ENCODE measurements at regions not wholly inside any gene's neighbourhood (a gene's known extent, or its start where the extent isn't known, plus 50 kb on each side); places are given as distances from the start of the nearest gene placed in this dataset.

DNA sequence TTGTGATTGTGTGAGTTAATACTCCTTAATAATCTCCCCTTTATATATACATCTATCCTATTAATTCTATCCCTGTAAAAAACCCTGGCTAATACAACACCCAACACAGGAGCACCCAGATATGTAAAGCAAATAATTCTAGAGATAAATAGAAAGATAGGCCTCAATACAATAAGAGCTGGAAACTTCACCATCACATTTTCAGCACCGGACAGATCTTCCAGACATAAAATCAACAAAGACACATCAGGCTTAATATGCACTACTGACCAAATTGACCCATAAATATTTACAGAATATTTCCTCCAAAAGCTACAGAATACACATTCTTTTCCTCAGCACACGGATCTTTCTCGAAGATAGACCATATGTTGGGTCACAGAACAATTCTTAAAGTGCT lies 71.0 kb upstream of the ST8SIA4 start:
- no peak overlapping the region for H3K4me3 Mint-ChIP-seq
- no peaks in the 10 kb centered on the region for H3K4me1 Mint-ChIP-seq (ENCODE audit: low read depth)
- ATAC-seq: no peak
- peaks cover 1% of the 10 kb centered on the region for H3K27me3 Mint-ChIP-seq
- no peaks in the 10 kb centered on the region for H3K36me3 Mint-ChIP-seq (ENCODE audit: low read depth)
- no peak for DNase-seq
- ChIA-PET CTCF (no interaction called here), POLR2A (no interaction called here)
- TF ChIP-seq, protein P1, sequence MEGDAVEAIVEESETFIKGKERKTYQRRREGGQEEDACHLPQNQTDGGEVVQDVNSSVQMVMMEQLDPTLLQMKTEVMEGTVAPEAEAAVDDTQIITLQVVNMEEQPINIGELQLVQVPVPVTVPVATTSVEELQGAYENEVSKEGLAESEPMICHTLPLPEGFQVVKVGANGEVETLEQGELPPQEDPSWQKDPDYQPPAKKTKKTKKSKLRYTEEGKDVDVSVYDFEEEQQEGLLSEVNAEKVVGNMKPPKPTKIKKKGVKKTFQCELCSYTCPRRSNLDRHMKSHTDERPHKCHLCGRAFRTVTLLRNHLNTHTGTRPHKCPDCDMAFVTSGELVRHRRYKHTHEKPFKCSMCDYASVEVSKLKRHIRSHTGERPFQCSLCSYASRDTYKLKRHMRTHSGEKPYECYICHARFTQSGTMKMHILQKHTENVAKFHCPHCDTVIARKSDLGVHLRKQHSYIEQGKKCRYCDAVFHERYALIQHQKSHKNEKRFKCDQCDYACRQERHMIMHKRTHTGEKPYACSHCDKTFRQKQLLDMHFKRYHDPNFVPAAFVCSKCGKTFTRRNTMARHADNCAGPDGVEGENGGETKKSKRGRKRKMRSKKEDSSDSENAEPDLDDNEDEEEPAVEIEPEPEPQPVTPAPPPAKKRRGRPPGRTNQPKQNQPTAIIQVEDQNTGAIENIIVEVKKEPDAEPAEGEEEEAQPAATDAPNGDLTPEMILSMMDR (IDR thresholded peaks at IDR 0.05): no peak
- H3K9me3 Mint-ChIP-seq: no peaks in the 10 kb centered on the region
- H3K27ac Mint-ChIP-seq: no peak overlapping the region
- intact Hi-C loops (cut with micrococcal nuclease): no loop called here

DNA sequence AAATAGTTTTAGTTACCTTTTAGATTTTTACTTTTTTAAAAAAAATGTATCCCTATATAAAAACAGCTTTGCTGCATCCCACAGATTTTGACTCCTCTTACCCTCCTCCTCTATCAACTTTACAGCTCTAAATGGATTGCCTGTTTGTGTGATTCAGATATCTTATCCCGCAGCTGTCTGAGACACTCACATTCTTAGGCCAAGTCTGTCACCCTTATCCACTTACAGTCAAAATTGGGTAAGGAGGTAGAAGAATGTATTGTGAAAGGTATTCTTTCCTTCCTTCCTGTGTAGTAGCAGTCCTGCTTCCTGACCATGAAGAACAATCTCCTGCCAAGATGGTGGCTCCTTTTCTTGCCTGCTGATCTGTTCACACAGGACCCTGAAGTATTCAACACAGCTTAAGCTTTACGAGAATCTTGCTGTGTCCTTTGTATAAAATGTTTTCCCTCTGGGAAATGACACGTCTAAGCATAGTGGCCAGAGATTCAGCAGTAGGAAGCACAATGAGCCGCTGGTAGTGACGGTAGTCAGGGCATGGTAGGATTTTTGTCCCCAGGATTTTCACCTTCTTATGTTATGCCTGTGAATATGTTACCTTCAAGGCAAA lies 67.7 kb upstream of the ST8SIA4 start:
- no peaks in the 10 kb centered on the region for H3K36me3 Mint-ChIP-seq (ENCODE audit: low read depth)
- peaks cover 1% of the 10 kb centered on the region for H3K4me1 Mint-ChIP-seq (ENCODE audit: low read depth)
- TF ChIP-seq, protein P1 (IDR thresholded peaks at IDR 0.05): no peak
- POLR2A ChIA-PET: no interaction called here
- DNase-seq (no peak), ATAC-seq (no peak)
- no peak overlapping the region for H3K4me3 Mint-ChIP-seq
- H3K27me3 Mint-ChIP-seq: peaks cover 1% of the 10 kb centered on the region
- no peaks in the 10 kb centered on the region for H3K9me3 Mint-ChIP-seq
- intact Hi-C loops (cut with micrococcal nuclease): no loop called here
- CTCF ChIA-PET: no interaction called here
- no peak overlapping the region for H3K27ac Mint-ChIP-seq

DNA sequence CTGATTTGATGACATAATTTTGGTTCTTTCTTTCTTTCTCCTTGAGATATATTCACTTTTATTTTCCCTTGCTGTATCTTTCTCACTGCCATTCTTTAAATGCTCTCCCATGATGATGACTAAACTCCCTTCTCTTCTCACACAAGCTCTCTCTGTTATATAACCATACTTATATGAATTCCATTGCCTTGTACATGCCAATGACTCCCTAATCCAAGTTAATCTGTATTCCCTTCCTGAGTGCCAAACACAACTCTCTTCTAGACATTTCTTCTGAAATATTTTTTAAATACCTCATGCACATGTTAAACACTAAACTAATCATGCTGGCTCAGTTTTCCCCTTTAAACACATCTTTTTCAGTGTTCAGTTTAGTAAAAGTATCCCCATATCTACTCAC lies 62.2 kb upstream of the ST8SIA4 start:
- intact Hi-C loops (cut with micrococcal nuclease): no loop called here
- ChIA-PET POLR2A (no interaction called here), CTCF (no interaction called here)
- DNase-seq (no peak), ATAC-seq (no peak)
- no peaks in the 10 kb centered on the region for H3K9me3 Mint-ChIP-seq
- H3K4me1 Mint-ChIP-seq (ENCODE audit: low read depth): peaks cover 11% of the 10 kb centered on the region
- no peak overlapping the region for H3K4me3 Mint-ChIP-seq
- TF ChIP-seq, protein P1 (IDR thresholded peaks at IDR 0.05): no peak
- H3K27me3 Mint-ChIP-seq: no peaks in the 10 kb centered on the region
- no peak overlapping the region for H3K27ac Mint-ChIP-seq
- no peaks in the 10 kb centered on the region for H3K36me3 Mint-ChIP-seq (ENCODE audit: low read depth)
